ENCODE measurements at regions not wholly inside any gene's neighbourhood (a gene's known extent, or its start where the extent isn't known, plus 50 kb on each side); places are given as distances from the start of the nearest gene placed in this dataset.

- no peak for DNase-seq
Observed at GRCh38 chr20:48571949-48572847, 255.6 kb downstream of the PREX1 start.

DNA sequence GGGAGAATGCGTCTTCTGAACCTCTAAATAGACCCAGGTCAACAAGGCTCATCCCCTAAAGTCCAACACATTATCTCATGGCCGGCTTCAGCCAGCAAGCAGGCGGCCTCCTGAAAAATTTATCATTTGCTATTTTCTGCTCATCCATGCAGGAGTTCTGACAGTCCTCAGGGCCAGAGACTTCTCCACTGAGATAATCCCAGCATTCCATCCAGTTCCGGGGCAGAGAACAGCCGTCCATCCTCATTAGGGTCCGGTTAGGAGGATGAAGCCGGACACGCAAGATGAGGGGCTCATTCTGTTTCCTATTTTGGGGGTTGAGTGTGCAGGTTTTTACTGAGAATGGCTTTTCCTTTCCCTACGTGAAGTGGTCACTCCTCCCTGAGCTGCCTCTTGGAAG, 258.1 kb downstream of the PREX1 start:
- DNase-seq: no peak

DNA sequence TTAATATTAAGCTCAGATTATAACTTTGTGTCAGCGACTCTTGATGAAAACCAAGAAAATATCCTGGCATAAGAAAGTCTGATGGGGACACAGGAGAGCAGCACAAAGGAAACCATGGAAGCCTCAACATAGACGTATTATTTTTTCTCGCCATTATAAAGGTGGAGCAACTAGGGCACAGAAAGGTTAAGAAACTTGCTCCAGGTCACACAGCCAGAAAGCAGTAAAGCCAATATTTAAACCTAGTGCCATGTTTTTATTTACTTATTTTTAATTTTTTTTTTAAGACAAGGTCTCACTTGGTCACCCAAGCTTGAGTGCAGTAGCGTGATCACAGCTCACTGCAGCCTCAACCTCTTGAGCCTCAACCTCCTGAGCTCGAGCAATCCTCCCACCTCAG, 259.3 kb downstream of the PREX1 start:
- no peak for DNase-seq

GRCh38 chr20:48567145-48567544, 260.7 kb downstream of the PREX1 start:
- no peak for DNase-seq

DNA sequence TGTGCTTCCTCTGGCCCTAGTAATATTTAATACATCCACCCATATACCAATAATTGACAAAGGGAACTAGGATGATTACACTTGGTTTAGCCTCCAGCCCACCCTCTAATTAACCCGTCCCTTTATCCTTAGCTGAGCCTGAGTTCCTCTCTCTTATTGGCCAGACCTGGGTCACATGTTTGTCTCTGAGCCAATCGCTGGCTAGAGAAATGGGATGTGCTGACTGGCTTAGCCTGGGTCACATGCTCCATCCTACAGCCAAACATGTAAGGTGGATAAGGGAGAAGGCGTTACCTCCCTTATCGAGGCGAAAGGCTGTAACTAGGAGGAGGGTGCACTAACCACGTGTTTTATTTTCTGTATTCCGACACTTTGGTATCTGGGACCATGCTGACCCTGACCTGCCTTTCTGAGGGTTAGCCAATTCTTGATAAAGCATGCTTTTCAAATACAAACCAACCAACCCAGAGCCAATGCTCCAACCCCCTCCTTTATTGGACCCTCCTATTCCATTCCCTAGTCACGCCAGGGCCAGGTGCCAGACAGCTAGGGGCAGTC, 262.7 kb downstream of the PREX1 start:
- DNase-seq: no peak

DNA sequence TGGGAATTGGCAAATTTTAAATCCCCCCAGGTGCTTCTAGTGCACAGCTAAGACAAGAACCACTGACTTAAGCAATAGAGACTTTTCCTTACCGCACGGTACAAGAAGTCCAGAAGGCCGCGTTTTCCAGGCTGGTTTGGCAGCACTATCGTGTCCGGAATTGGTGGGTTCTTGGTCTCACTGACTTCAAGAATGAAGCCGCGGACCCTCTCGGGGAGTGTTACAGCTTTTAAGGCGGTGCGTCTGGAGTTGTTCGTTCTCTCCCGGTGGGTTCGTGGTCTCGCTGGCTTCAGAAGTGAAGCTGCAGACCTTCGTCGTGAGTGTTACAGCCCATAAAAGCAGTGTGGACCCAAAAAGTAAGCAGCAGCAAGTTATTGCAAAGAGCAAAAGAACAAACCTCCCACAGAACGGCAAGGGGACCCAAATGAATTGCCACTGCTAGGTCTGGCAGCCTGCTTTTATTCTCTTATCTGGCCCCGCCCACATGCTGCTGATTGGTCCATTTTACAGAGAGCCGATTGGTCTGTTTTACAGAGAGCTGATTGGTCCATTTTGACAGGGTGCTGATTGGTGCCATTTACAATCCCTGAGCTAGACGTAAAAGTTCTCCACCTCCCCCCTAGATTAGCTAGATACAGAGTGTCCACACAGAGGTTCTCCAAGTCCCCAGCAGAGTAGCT, 264.5 kb downstream of the PREX1 start:
- DNase-seq: no peak

- no peak for DNase-seq
Observed at GRCh38 chr20:48562586-48563116, 265.1 kb downstream of the PREX1 start.

DNA sequence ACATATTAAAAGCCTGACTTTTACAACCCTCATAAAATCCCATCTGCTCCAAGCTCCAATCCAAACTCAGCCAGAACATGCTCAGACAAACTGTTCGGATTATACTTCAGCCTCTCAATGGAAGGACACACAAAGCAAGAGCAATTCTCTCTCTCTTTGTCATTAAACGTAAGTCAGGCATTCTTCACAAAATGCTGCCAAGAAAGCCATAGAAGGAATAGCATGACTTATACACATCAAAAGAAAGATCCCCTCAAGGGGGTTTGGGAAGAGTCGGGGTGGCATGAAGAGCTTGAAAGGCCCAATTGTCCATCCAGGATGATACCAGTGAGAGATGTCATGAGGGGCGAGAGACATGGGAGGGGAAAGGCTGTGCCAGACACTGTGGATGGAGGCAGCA, 268.9 kb downstream of the PREX1 start:
- no peak for DNase-seq

GRCh38 chr20:48557380-48557779, 270.4 kb downstream of the PREX1 start:
- no peak for DNase-seq

- DNase-seq: no peak
Observed at GRCh38 chr20:48556956-48557355, 270.8 kb downstream of the PREX1 start.

DNA sequence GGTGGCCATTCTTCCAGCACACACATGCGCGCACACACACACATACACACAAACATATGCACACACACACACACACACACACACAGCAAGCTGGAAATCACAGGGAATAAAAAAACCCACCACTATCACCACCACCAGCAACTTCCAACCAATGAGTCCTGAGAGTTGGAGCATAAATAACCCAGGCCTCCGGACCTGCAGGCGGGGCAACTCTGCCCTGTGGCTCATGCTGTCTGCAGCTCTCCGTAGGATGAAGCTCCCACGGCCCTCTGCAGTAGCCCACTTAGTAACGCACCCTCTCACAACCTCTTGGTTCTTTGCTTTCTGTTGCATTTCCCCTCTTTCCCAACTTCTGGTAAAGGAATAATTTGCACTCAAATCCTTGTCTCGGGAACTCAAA, 275.2 kb downstream of the PREX1 start:
- DNase-seq: no peak

- no peak for DNase-seq
Observed at GRCh38 chr20:48550814-48551213, 277.0 kb downstream of the PREX1 start.

GRCh38 chr20:48547664-48548063, 280.1 kb downstream of the PREX1 start:
- no peak for DNase-seq

DNA sequence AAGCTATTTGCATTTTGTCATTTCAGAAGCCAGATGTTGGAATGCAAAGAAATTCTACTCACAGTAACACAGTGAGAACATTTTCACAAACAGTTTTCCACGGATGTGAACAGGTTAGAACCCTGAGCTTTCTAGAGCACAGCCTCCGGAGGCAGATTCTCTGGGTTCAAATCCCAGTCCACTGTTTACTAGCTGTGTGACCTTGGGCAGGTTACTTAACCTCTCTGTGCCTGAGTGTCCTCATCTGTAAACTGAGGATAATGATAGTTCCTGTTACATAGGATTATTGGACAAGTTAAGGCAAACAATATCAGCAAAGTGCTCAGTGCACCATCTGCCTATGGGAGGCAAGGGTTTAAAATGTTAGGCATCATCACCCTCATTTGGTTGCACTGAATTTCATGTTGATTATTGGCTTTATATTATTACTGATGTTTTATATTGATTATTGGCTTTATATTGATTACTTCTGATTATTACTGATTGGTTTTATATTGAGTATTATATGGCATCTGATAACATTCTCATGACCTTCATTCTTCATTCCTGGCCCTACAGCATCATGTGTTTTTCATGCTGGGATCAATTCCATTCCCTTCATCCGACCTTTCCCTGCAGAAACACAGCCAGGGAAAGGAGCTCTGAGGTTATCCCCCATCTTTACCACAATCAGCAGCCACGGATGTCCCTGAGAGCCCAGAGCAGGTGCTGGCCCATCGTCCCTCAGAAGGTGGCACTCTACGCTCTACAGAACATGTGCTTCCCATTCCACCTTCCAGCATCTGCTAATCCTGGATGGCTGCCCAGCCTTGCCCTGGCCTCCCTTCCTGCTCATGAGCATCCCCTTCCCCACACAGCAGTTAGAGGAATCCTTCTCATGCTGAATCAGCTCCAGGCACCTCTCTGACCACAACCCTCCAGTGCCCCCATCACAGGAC, 283.1 kb downstream of the PREX1 start:
- DNase-seq: no peak

- no peak for DNase-seq
Observed at GRCh38 chr20:48541581-48542071, 286.2 kb downstream of the PREX1 start.

GRCh38 chr20:48538856-48539255, 288.9 kb downstream of the PREX1 start:
- no peak for DNase-seq

- no peak for DNase-seq
Observed at GRCh38 chr20:48538058-48538825, 289.6 kb downstream of the PREX1 start.

GRCh38 chr20:48536206-48536605, 291.6 kb downstream of the PREX1 start:
- DNase-seq: no peak

- no peak for DNase-seq
Observed at GRCh38 chr20:48535556-48535955, 292.2 kb downstream of the PREX1 start.

GRCh38 chr20:48532028-48532427, 295.8 kb downstream of the PREX1 start:
- DNase-seq: no peak

GRCh38 chr20:48531505-48531904, 296.3 kb downstream of the PREX1 start:
- DNase-seq: no peak

DNA sequence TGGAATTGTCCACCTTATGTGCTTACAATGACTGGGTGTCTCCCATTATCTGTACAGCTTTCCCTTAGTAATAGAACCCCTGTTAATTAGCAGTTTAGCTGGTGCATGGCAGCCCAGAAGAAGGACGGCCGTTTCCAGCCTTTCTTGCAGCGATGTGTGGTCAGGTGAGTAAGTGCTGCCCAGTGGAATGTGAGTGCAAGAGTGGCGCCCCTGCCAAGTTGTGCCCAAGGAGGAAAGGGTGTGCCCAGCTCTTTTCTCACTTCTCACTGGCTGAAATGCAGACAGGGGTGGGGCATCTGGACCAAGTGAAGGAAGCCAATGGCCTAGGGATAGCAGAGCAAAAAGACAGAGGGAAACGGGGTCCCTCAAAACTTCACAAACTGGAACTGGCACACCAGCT, 296.8 kb downstream of the PREX1 start:
- no peak for DNase-seq
